H1 (cell line): ENCODE measurements at regions not wholly inside any gene's neighbourhood (a gene's known extent, or its start where the extent isn't known, plus 50 kb on each side); places are given as distances from the start of the nearest gene placed in this dataset.
A peak's percentile ranks its signal among the peaks of the same experiment; 100 is the strongest.

Experiments used
- CTCF ChIA-PET: fragments of 300-600 bp; sonication (Branson Sonifier 250); formaldehyde crosslinking; loops from one replicate; lab custom pipeline; 2021; ENCODE audit not compliant: partially characterized antibody; lab: Charles Lee
- POLR2A ChIA-PET: fragments of 300-600 bp; sonication (Branson Sonifier 250); formaldehyde crosslinking; loops from one replicate; lab custom pipeline; 2021; ENCODE audit warnings: inconsistent platforms; ENCODE audit not compliant: partially characterized antibody; lab: Charles Lee
- DNase-seq, 2 experiments: peaks; one replicate each; pipeline versions ENCODE4 v3.0.0 to v3.0.0-alpha.2; 2010 to 2022; ENCODE audit warnings: low spot score in 2 of 2, low read depth in 1 of 2, mixed read lengths in 1 of 2
- FAIRE-seq: peaks from 2 replicates; lab custom pipeline; 2011; peaks lifted over from hg19 to GRCh38; lab: Jason Lieb, UNC
- H2AFZ ChIP-seq: 2 replicates; pipeline ENCODE4 v1.8.1; 2012; ENCODE audit warnings: low read length, inconsistent platforms
- H2AK5ac ChIP-seq: 2 replicates; pipeline ENCODE4 v1.6.1; 2013; ENCODE audit warnings: low read depth, low read length
- H2BK120ac ChIP-seq: replicated peaks from 2 replicates; pipeline ENCODE3; 2013; ENCODE audit warnings: low read depth, low read length, inconsistent platforms
- H2BK12ac ChIP-seq: 2 replicates; pipeline ENCODE4 v1.6.1; 2013; ENCODE audit warnings: low read depth, low read length
- H2BK15ac ChIP-seq: 2 replicates; pipeline ENCODE4 v1.6.1; 2013; ENCODE audit warnings: low read length
- H2BK20ac ChIP-seq: 2 replicates; pipeline ENCODE4 v1.6.1; 2013; ENCODE audit warnings: low read length
- H2BK5ac ChIP-seq: 2 replicates; pipeline ENCODE4 v1.6.1; 2013; ENCODE audit warnings: low read depth, low read length
- H3K14ac ChIP-seq: 2 replicates; pipeline ENCODE4 v1.6.1; 2013; ENCODE audit warnings: inconsistent platforms; ENCODE audit not compliant: insufficient read length
- H3K18ac ChIP-seq: 2 replicates; pipeline ENCODE4 v1.6.1; 2013; ENCODE audit warnings: low read length; ENCODE audit errors: extremely low read depth
- H3K23ac ChIP-seq: 2 replicates; pipeline ENCODE4 v1.6.1; 2013; ENCODE audit warnings: inconsistent platforms; ENCODE audit not compliant: insufficient read length
- H3K23me2 ChIP-seq: 2 replicates; pipeline ENCODE4 v1.6.1; 2013; ENCODE audit warnings: low read depth, low read length
- H3K27ac ChIP-seq: 2 replicates; pipeline ENCODE4 v1.6.1; 2011; ENCODE audit warnings: low read depth, low read length, inconsistent platforms
- H3K27me3 ChIP-seq, 4 experiments: replicated peaks in 1 of 4; 1 replicate in 1 of 4; 2 replicates in 3 of 4; pipeline versions ENCODE4 v1.6.1 to v1.8.1; 2011 to 2013; ENCODE audit warnings: low read length in 3 of 4, mild to moderate bottlenecking in 3 of 4, inconsistent platforms in 2 of 4, mixed read lengths in 2 of 4, moderate library complexity in 1 of 4; ENCODE audit not compliant: control insufficient read depth in 3 of 4, insufficient read depth in 3 of 4; ENCODE audit errors: extremely low read depth in 1 of 4
- H3K36me3 ChIP-seq, 4 experiments: 2 replicates each; pipeline versions ENCODE4 v1.6.1 to v1.8.1; 2011 to 2013; ENCODE audit warnings: mild to moderate bottlenecking in 4 of 4, low read length in 3 of 4, moderate library complexity in 2 of 4, control low read depth in 1 of 4, inconsistent platforms in 1 of 4; ENCODE audit not compliant: insufficient read depth in 4 of 4, control insufficient read depth in 2 of 4
- H3K4ac ChIP-seq: replicated peaks from 2 replicates; pipeline ENCODE3; 2013; ENCODE audit warnings: low read length, low read depth, mixed read lengths, inconsistent platforms; ENCODE audit not compliant: insufficient read length
- H3K4me1 ChIP-seq, 4 experiments: replicated peaks in 1 of 4; 1 replicate in 1 of 4; 2 replicates in 3 of 4; pipeline versions ENCODE4 v1.6.1 to v1.8.1; 2011 to 2013; ENCODE audit warnings: low read length in 3 of 4, inconsistent platforms in 2 of 4, mixed read lengths in 1 of 4; ENCODE audit not compliant: insufficient read depth in 4 of 4, control insufficient read depth in 3 of 4
- H3K4me2 ChIP-seq, 2 experiments: 2 replicates each; pipeline versions ENCODE4 v1.6.1 to v1.8.1; 2011 to 2013; ENCODE audit warnings: low read depth in 2 of 2, low read length in 2 of 2, control low read depth in 1 of 2, inconsistent platforms in 1 of 2, mild to moderate bottlenecking in 1 of 2; ENCODE audit not compliant: insufficient read depth in 1 of 2
- H3K4me3 ChIP-seq, 4 experiments: fragments of 200-600, 300-600 bp in 1 of 4; sonication (generic), shearing (Covaris generic), sonication (Bioruptor Twin) in 1 of 4; 2 replicates each; pipeline versions ENCODE4 v1.5.1 to v1.8.1; 2011 to 2016; ENCODE audit warnings: low read length in 4 of 4, low read depth in 3 of 4, control low read depth in 2 of 4, inconsistent platforms in 2 of 4, mild to moderate bottlenecking in 2 of 4, mixed read lengths in 1 of 4, moderate library complexity in 1 of 4; ENCODE audit not compliant: insufficient read depth in 2 of 4; ENCODE audit errors: extremely low read depth in 1 of 4
- H3K56ac ChIP-seq: replicated peaks from 2 replicates; pipeline ENCODE3; 2013; ENCODE audit warnings: low read depth, mild to moderate bottlenecking, mixed read lengths, low read length, inconsistent platforms; ENCODE audit not compliant: insufficient read length
- H3K79me1 ChIP-seq: 2 replicates; pipeline ENCODE4 v1.6.1; 2013; ENCODE audit warnings: low read depth, low read length, control low read depth
- H3K79me2 ChIP-seq, 2 experiments: 2 replicates each; pipeline versions ENCODE4 v1.6.1 to v1.8.1; 2012 to 2013; ENCODE audit warnings: low read length in 2 of 2, mild to moderate bottlenecking in 2 of 2, inconsistent platforms in 1 of 2; ENCODE audit not compliant: insufficient read depth in 2 of 2, control insufficient read depth in 1 of 2
- H3K9ac ChIP-seq, 4 experiments: replicated peaks in 1 of 4; 1 replicate in 1 of 4; 2 replicates in 3 of 4; pipeline versions ENCODE4 v1.6.1 to v1.8.1; 2011 to 2013; ENCODE audit warnings: low read depth in 3 of 4, low read length in 3 of 4, control low read depth in 2 of 4, mild to moderate bottlenecking in 2 of 4, moderate library complexity in 2 of 4, inconsistent platforms in 1 of 4; ENCODE audit errors: extremely low read depth in 1 of 4
- H3K9me3 ChIP-seq, 2 experiments: 2 replicates each; pipeline versions ENCODE4 v1.6.1 to v1.8.1; 2012 to 2013; ENCODE audit warnings: mild to moderate bottlenecking in 2 of 2, moderate library complexity in 2 of 2, control low read depth in 1 of 2, inconsistent platforms in 1 of 2, low read depth in 1 of 2, low read length in 1 of 2, mixed read lengths in 1 of 2; ENCODE audit not compliant: insufficient read depth in 2 of 2
- H4K20me1 ChIP-seq, 2 experiments: replicated peaks in 1 of 2; 2 replicates each; pipeline versions ENCODE3 to v1.8.1; 2011 to 2013; ENCODE audit warnings: inconsistent platforms in 2 of 2, low read length in 2 of 2, mild to moderate bottlenecking in 1 of 2; ENCODE audit not compliant: insufficient read depth in 2 of 2, control insufficient read depth in 1 of 2
- H4K5ac ChIP-seq: 2 replicates; pipeline ENCODE4 v1.6.1; 2013; ENCODE audit warnings: low read length, low read depth, mixed read lengths, inconsistent platforms; ENCODE audit not compliant: insufficient read length
- H4K8ac ChIP-seq: 2 replicates; pipeline ENCODE4 v1.8.0; 2013; ENCODE audit warnings: mild to moderate bottlenecking, moderate library complexity, low read length, inconsistent platforms; ENCODE audit not compliant: insufficient read depth; ENCODE audit errors: extremely low read depth
- H4K91ac ChIP-seq: replicated peaks from 2 replicates; pipeline ENCODE3; 2013; ENCODE audit warnings: low read length, mixed read lengths, inconsistent platforms; ENCODE audit not compliant: insufficient read length
- HDAC2 ChIP-seq, 2 experiments: fragments of 300-600 bp in 1 of 2; sonication (generic) in 1 of 2; IDR thresholded peaks; 2 replicates each; pipeline ENCODE4 v1.6.1; 2011 to 2012; ENCODE audit warnings: low read depth in 2 of 2, low read length in 2 of 2, mild to moderate bottlenecking in 2 of 2, moderate library complexity in 2 of 2, borderline replicate concordance in 1 of 2, inconsistent platforms in 1 of 2
- KDM5A ChIP-seq: fragments of 200-600 bp; IDR thresholded peaks from 2 replicates; pipeline ENCODE4 v1.7.1; 2012; ENCODE audit warnings: mild to moderate bottlenecking, low read length, inconsistent platforms, mixed read lengths
- whole genome bisulfite sequencing, 2 experiments: shearing (Covaris generic) in 1 of 2; methylation state at CpG; one replicate each; pipeline versions ENCODE4 v1.1.6 to v1.1.7; 2013 to 2015; ENCODE audit warnings: low lambda C conversion rate in 2 of 2, mixed read lengths in 2 of 2, inconsistent platforms in 1 of 2, low coverage in 1 of 2, missing lambda C conversion rate in 1 of 2; ENCODE audit not compliant: insufficient replicate concordance in 2 of 2, insufficient coverage in 1 of 2, insufficient read length in 1 of 2; ENCODE audit errors: extremely low coverage in 1 of 2, missing lambda C conversion rate in 1 of 2; 5-methylcytosine and 5-hydroxymethylcytosine counted together
- TF ChIP-seq, protein P1 (sequence below): IDR thresholded peaks from 2 replicates; pipeline ENCODE4 v1.6.1; 2011; ENCODE audit warnings: low read depth, mild to moderate bottlenecking, low read length; ENCODE audit not compliant: insufficient read depth

DNA sequence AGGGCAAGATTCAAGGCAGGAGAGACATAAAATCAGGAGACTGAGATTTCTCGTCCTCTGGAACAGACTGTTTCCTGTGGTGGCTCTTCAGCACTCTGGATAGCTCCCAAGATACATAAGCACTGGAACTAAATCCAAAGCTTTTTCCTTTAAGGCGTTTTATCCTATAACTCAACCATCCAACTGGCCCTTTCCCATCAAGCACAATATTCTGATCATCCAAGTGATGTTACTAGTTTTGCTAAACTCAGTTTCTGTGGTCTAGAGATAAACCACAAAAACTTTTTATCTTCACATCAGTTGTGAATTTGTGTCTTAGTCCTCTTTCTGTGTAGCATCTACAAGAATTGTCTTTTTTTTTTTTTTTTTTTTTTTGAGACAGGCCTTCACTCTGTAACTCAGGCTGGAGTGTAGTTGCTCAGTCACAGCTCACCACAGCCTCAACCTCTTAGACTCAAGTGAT, 299.4 kb downstream of the COX7C start:
- 78% methylated on average over 2 of the region's 2 CpGs; no CpG with 5 or more reads in 1 of the 2 experiments for WGBS, 2 experiments
- Histone ChIP-seq H3K9me3 (no peaks in the 10 kb centered on the region), H3K9ac (no peak overlapping the region), H3K36me3 (no peaks in the 10 kb centered on the region), H4K8ac (no peak overlapping the region), H4K5ac (no peak overlapping the region), H3K79me1 (no peaks in the 10 kb centered on the region), H3K14ac (no peak overlapping the region), H3K18ac (no peak overlapping the region), H3K4me3 (no peak overlapping the region), H3K23ac (no peak overlapping the region), H2AFZ (no peak overlapping the region), H3K56ac (no peak overlapping the region), H2BK120ac (no peak overlapping the region), H2BK12ac (no peak overlapping the region), H4K20me1 (no peaks in the 10 kb centered on the region), H3K23me2 (no peaks in the 10 kb centered on the region), H2BK20ac (no peak overlapping the region), H2BK5ac (no peak overlapping the region), H3K4me1 (no peaks in the 10 kb centered on the region), H3K27me3 (no peaks in the 10 kb centered on the region), H3K4ac (no peak overlapping the region), H2BK15ac (no peak overlapping the region), H3K4me2 (no peak overlapping the region), H2AK5ac (no peak overlapping the region), H3K27ac (no peak overlapping the region), H4K91ac (no peak overlapping the region), H3K79me2 (no peaks in the 10 kb centered on the region)
- CTCF ChIA-PET, result interaction anchor here (1.3 to 1.5 kb wide), 2 partner anchors 37 to 40 kb away, joined by 4 read pairs; no protein-coding TSS in a partner anchor
- no peak for TF ChIP-seq HDAC2 (IDR thresholded peaks at IDR 0.05; ENCODE audit: borderline replicate concordance in 1 of 2, low read depth in 2 of 2, low read length in 2 of 2)
- no peak for TF ChIP-seq KDM5A
- TF ChIP-seq, protein P1, sequence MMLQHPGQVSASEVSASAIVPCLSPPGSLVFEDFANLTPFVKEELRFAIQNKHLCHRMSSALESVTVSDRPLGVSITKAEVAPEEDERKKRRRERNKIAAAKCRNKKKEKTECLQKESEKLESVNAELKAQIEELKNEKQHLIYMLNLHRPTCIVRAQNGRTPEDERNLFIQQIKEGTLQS, result no peak
- peak; percentile 62 for FAIRE-seq
- peak in 1 of 2 experiments; percentile 47 for DNase-seq
- POLR2A ChIA-PET, result no interaction called here
